Neuronal stem cell (in vitro differentiated cells): ENCODE measurements at regions not wholly inside any gene's neighbourhood (a gene's known extent, or its start where the extent isn't known, plus 50 kb on each side); places are given as distances from the start of the nearest gene placed in this dataset.

Experiments
- DNase-seq: peaks from one replicate; pipeline ENCODE4 v3.0.0-alpha.2; 2013; ENCODE audit warnings: low spot score
- H2AFZ ChIP-seq: one replicate; pipeline ENCODE4 v1.6.1; 2013; ENCODE audit warnings: mild to moderate bottlenecking, low read length, inconsistent platforms
- H2AK5ac ChIP-seq: 2 replicates; pipeline ENCODE4 v1.6.1; 2013; ENCODE audit warnings: low read depth, mild to moderate bottlenecking, inconsistent platforms, low read length, moderate library complexity, mixed read lengths
- H2BK120ac ChIP-seq: 2 replicates; pipeline ENCODE4 v1.6.1; 2013; ENCODE audit warnings: low read depth, mild to moderate bottlenecking, inconsistent platforms, low read length, moderate library complexity, mixed read lengths
- H2BK12ac ChIP-seq: one replicate; pipeline ENCODE4 v1.6.1; 2013; ENCODE audit warnings: low read length, inconsistent platforms
- H2BK15ac ChIP-seq: 2 replicates; pipeline ENCODE4 v1.6.1; 2013; ENCODE audit warnings: mild to moderate bottlenecking, low read length, inconsistent platforms, mixed read lengths
- H2BK5ac ChIP-seq: one replicate; pipeline ENCODE4 v1.6.1; 2013; ENCODE audit warnings: inconsistent platforms, mild to moderate bottlenecking, low read length, moderate library complexity
- H3K14ac ChIP-seq: one replicate; pipeline ENCODE4 v1.6.1; 2013; ENCODE audit warnings: low read length, inconsistent platforms
- H3K18ac ChIP-seq: 2 replicates; pipeline ENCODE4 v1.6.1; 2013; ENCODE audit warnings: low read length, inconsistent platforms
- H3K23ac ChIP-seq: 2 replicates; pipeline ENCODE4 v1.6.1; 2013; ENCODE audit warnings: low read depth, mild to moderate bottlenecking, mixed read lengths, low read length, inconsistent platforms; ENCODE audit not compliant: poor library complexity
- H3K27ac ChIP-seq: replicated peaks from 3 replicates; pipeline ENCODE4 v1.5.1; 2013; ENCODE audit warnings: low read length, inconsistent platforms
- H3K27me3 ChIP-seq, 3 experiments: 2 replicates each; pipeline ENCODE4 v1.6.1; 2013; ENCODE audit warnings: low read length in 3 of 3, mild to moderate bottlenecking in 2 of 3, inconsistent platforms in 1 of 3, low read depth in 1 of 3, mixed read lengths in 1 of 3, moderate library complexity in 1 of 3; ENCODE audit not compliant: control insufficient read depth in 3 of 3, insufficient read depth in 3 of 3
- H3K36me3 ChIP-seq, 2 donors: replicated peaks in 1 of 2; 2 replicates each; pipeline ENCODE4 v1.6.1; 2013; ENCODE audit warnings: low read length in 2 of 2; ENCODE audit not compliant: control insufficient read depth in 2 of 2, insufficient read depth in 2 of 2
- H3K4ac ChIP-seq: 2 replicates; pipeline ENCODE4 v1.6.1; 2013; ENCODE audit warnings: inconsistent platforms, mild to moderate bottlenecking, low read length, moderate library complexity
- H3K4me1 ChIP-seq, 2 donors: 1 replicate in 1 of 2; 2 replicates in 1 of 2; pipeline ENCODE4 v1.6.1; 2013; ENCODE audit warnings: low read length in 2 of 2, low read depth in 1 of 2; ENCODE audit not compliant: control insufficient read depth in 2 of 2, insufficient read depth in 1 of 2
- H3K4me2 ChIP-seq: one replicate; pipeline ENCODE4 v1.6.1; 2013; ENCODE audit warnings: mild to moderate bottlenecking, low read length, inconsistent platforms; ENCODE audit not compliant: insufficient read depth, poor library complexity, severe bottlenecking
- H3K4me3 ChIP-seq, 2 donors: 2 replicates each; pipeline ENCODE4 v1.5.1; 2013; ENCODE audit warnings: low read length in 2 of 2, mild to moderate bottlenecking in 2 of 2, inconsistent platforms in 1 of 2, moderate library complexity in 1 of 2
- H3K79me1 ChIP-seq: one replicate; pipeline ENCODE4 v1.6.1; 2013; ENCODE audit warnings: low read depth, mild to moderate bottlenecking, inconsistent platforms, low read length, moderate library complexity
- H3K9ac ChIP-seq: one replicate; pipeline ENCODE4 v1.6.1; 2013; ENCODE audit warnings: mild to moderate bottlenecking, low read depth, low read length, inconsistent platforms; ENCODE audit not compliant: poor library complexity
- H3K9me3 ChIP-seq, 2 donors: replicated peaks in 1 of 2; 2 replicates each; pipeline versions ENCODE3 to v1.6.1; 2013; ENCODE audit warnings: low read length in 2 of 2, mild to moderate bottlenecking in 2 of 2, inconsistent platforms in 1 of 2, low read depth in 1 of 2, mixed read lengths in 1 of 2, moderate library complexity in 1 of 2; ENCODE audit not compliant: control insufficient read depth in 2 of 2, insufficient read depth in 1 of 2
- H4K8ac ChIP-seq: one replicate; pipeline ENCODE4 v1.6.1; 2013; ENCODE audit warnings: low read depth, mild to moderate bottlenecking, inconsistent platforms, low read length, moderate library complexity
- H4K91ac ChIP-seq: one replicate; pipeline ENCODE4 v1.6.1; 2013; ENCODE audit warnings: low read length, low read depth, mild to moderate bottlenecking, inconsistent platforms; ENCODE audit not compliant: poor library complexity
- WGBS, 2 donors: extraction: QIAGEN DNeasy Blood & Tissue Kit; methylation state at CpG; one replicate each; pipeline ENCODE4 v1.1.7; 2013; ENCODE audit warnings: missing lambda C conversion rate in 2 of 2, mixed read lengths in 1 of 2; ENCODE audit not compliant: insufficient read length in 2 of 2, insufficient replicate concordance in 1 of 2; ENCODE audit errors: extremely low coverage in 2 of 2; 5-methylcytosine and 5-hydroxymethylcytosine counted together

DNA sequence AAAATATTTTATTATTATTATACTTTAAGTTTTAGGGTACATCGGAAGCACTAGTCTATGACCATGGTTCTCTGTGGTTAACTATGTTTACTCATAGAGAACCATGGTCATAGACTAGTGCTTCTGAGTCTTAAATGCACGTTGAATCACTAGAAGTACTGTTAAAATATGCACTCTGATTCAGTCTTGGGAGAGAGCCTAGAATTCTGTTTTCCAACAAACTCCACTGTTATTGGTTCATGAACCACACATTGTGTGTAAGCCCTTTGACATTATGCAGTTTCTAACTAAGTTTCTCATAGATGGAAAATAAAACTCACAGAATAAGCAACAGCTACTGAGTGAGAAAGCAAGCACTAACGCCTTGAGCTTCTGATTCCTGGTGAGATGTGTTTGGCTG, 1120.6 kb downstream of the SORCS1 start:
- H3K79me1 ChIP-seq: no peaks in the 10 kb centered on the region
- H4K91ac ChIP-seq: no peak overlapping the region
- H3K4me2 ChIP-seq: no peak overlapping the region
- no peak for DNase-seq
- no peak overlapping the region for H2BK12ac ChIP-seq
- H3K27ac ChIP-seq: no peak overlapping the region
- no peak overlapping the region for H2BK120ac ChIP-seq
- no peaks in the 10 kb centered on the region for H3K9me3 ChIP-seq
- no peak overlapping the region for H3K9ac ChIP-seq
- no peaks in the 10 kb centered on the region for H3K4me1 ChIP-seq
- H3K36me3 ChIP-seq: no peaks in the 10 kb centered on the region
- H3K4me3 ChIP-seq: no peak overlapping the region
- H3K27me3 ChIP-seq: no peaks in the 10 kb centered on the region
- no peak overlapping the region for H2BK5ac ChIP-seq
- H3K18ac ChIP-seq: no peak overlapping the region
- no peak overlapping the region for H2BK15ac ChIP-seq
- no peak overlapping the region for H4K8ac ChIP-seq
- H2AFZ ChIP-seq: peak overlapping the region; percentile 52
- H3K14ac ChIP-seq: no peak overlapping the region
- no peak overlapping the region for H3K4ac ChIP-seq
- no CpG with 5 or more reads among the region's 3 CpGs for WGBS, 2 donors
- H3K23ac ChIP-seq: no peak overlapping the region
- no peak overlapping the region for H2AK5ac ChIP-seq

GRCh38 chr10:106038246-106038645, 1126.3 kb downstream of the SORCS1 start:
- Histone ChIP-seq H3K36me3 (no peaks in the 10 kb centered on the region), H3K27me3 (no peaks in the 10 kb centered on the region), H2BK120ac (no peak overlapping the region), H2BK12ac (no peak overlapping the region), H3K23ac (no peak overlapping the region), H3K27ac (no peak overlapping the region), H3K9me3 (no peaks in the 10 kb centered on the region), H3K79me1 (no peaks in the 10 kb centered on the region), H3K18ac (no peak overlapping the region), H2BK5ac (no peak overlapping the region), H3K4me2 (no peak overlapping the region), H3K4ac (no peak overlapping the region), H3K14ac (no peak overlapping the region), H2AK5ac (no peak overlapping the region), H2BK15ac (no peak overlapping the region), H3K4me3 (no peak overlapping the region), H3K4me1 (no peaks in the 10 kb centered on the region), H4K8ac (no peak overlapping the region), H4K91ac (no peak overlapping the region), H2AFZ (no peak overlapping the region), H3K9ac (no peak overlapping the region)
- no CpG with 5 or more reads among the region's 1 CpG for WGBS, 2 donors
- DNase-seq: no peak

GRCh38 chr10:106033065-106033464, 1131.4 kb downstream of the SORCS1 start:
- no peak overlapping the region for H2BK15ac ChIP-seq
- no peak overlapping the region for H2BK120ac ChIP-seq
- no peak overlapping the region for H3K18ac ChIP-seq

GRCh38 chr10:106032450-106033002, 1132.0 kb downstream of the SORCS1 start:
- Histone ChIP-seq H2BK5ac (no peak overlapping the region), H2AFZ (no peak overlapping the region), H3K27ac (no peak overlapping the region), H2BK120ac (no peak overlapping the region), H3K18ac (no peak overlapping the region), H3K4ac (no peak overlapping the region), H3K79me1 (no peaks in the 10 kb centered on the region), H3K27me3 (no peaks in the 10 kb centered on the region), H3K23ac (no peak overlapping the region), H3K36me3 (no peaks in the 10 kb centered on the region), H4K91ac (no peak overlapping the region), H2BK15ac (no peak overlapping the region), H4K8ac (no peak overlapping the region), H3K9ac (no peak overlapping the region), H2BK12ac (no peak overlapping the region), H3K9me3 (no peaks in the 10 kb centered on the region), H2AK5ac (no peak overlapping the region), H3K14ac (no peak overlapping the region), H3K4me1 (no peaks in the 10 kb centered on the region), H3K4me2 (no peak overlapping the region), H3K4me3 (no peak overlapping the region)
- no peak for DNase-seq
- WGBS, 2 donors: no CpG with 5 or more reads among the region's 1 CpG

More at GRCh38 chr10:106033065-106033464, 1131.4 kb downstream of the SORCS1 start:
- Histone ChIP-seq H3K27me3 (no peaks in the 10 kb centered on the region), H3K14ac (no peak overlapping the region), H4K8ac (no peak overlapping the region), H2AK5ac (no peak overlapping the region), H3K4ac (no peak overlapping the region), H3K79me1 (no peaks in the 10 kb centered on the region), H3K36me3 (no peaks in the 10 kb centered on the region), H3K4me3 (no peak overlapping the region), H3K9ac (no peak overlapping the region), H2AFZ (no peak overlapping the region), H2BK12ac (no peak overlapping the region), H3K4me2 (no peak overlapping the region), H4K91ac (no peak overlapping the region), H3K9me3 (no peaks in the 10 kb centered on the region), H3K4me1 (no peaks in the 10 kb centered on the region), H2BK5ac (no peak overlapping the region), H3K23ac (no peak overlapping the region), H3K27ac (no peak overlapping the region)
- no peak for DNase-seq
